ENCODE measurements at regions not wholly inside any gene's neighbourhood (a gene's known extent, or its start where the extent isn't known, plus 50 kb on each side); places are given as distances from the start of the nearest gene placed in this dataset.

DNA sequence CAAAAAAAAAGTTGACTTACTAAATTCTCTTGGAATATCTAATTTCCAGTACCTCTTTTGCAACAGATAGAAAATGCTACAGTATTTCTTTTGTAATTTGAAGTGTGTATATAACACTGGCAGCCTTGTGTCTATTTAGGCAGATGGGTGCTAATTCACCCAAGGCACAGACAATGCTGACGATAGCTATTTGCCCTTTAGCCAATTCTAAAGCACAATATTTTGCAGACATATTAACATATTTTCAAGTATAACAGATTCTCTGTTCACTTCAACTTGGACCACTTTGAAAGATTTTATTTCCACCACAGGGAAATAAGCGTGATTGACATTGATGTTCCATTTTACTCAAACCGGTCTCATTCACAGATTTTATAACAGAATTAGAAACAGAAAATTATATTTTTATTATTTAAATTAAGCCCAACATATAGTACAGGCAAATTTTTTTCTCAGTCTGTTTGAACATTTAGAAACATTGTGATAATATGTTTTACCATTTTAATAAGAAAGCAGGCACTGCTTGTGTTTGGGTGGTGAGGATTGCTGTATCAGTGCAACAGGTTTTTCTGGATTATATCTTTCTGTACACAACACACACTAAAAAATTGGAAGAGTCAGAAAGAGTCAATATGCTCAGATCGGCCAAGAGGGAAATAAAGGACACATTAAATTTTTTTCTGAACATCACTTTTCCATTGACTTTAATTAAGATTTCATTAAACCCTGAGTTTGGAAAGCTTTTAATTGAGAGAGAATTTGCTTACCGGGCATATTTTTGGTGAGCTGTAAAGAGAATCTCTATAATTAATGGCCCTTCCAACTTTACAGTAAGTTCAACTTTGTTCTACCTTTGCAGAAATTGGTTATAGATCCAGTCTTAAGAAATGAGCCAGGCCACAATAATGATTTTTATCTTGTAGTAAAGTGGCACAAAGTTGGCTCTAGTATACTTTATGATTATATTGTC lies 327.3 kb upstream of the NR2F2 start:
- no peak overlapping the region for H3K4me3 ChIP-seq (ENCODE audit: low read depth, low read length)
- H3K9ac ChIP-seq (ENCODE audit: low read depth, low read length): no peak overlapping the region
- H3K4me1 ChIP-seq (ENCODE audit: control insufficient read depth, insufficient read depth, low read length): no peaks in the 10 kb centered on the region
- no peaks in the 10 kb centered on the region for H3K36me3 ChIP-seq (ENCODE audit: control insufficient read depth, insufficient read depth, low read length)
- H3K9me3 ChIP-seq (ENCODE audit: control insufficient read depth, insufficient read depth, low read length): no peaks in the 10 kb centered on the region
- H3K27me3 ChIP-seq (ENCODE audit: control insufficient read depth, insufficient read depth, low read length): no peaks in the 10 kb centered on the region
- H3K27ac ChIP-seq (ENCODE audit: low read depth, low read length): no peak overlapping the region

GRCh38 chr15:96005906-96006305 lies 324.6 kb upstream of the NR2F2 start:
- Histone ChIP-seq H3K4me1 (ENCODE audit: control insufficient read depth, insufficient read depth, low read length) (no peaks in the 10 kb centered on the region), H3K9me3 (ENCODE audit: control insufficient read depth, insufficient read depth, low read length) (no peaks in the 10 kb centered on the region), H3K36me3 (ENCODE audit: control insufficient read depth, insufficient read depth, low read length) (no peaks in the 10 kb centered on the region), H3K9ac (ENCODE audit: low read depth, low read length) (no peak overlapping the region), H3K27ac (ENCODE audit: low read depth, low read length) (no peak overlapping the region), H3K27me3 (ENCODE audit: control insufficient read depth, insufficient read depth, low read length) (no peaks in the 10 kb centered on the region), H3K4me3 (ENCODE audit: low read depth, low read length) (no peak overlapping the region)

DNA sequence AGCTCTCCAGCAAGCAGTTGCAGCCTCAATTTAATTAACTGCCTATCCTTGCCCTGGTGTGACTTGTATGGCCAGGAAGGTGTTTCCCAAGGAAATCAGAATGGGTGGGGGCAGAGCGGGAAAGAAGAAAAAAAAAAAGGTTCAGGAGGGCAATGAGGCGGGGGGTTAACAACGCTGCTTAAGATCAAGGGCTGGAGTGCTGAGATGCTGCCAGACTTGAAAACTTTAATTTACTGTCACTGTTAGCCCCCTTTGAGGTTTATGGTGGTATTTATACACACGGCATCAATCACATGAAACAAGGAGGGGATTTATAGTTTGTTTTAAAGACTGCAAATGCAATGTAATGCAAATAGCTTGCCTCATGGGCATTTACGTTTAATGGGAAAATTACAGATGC lies 319.4 kb upstream of the NR2F2 start:
- Histone ChIP-seq H3K4me3 (ENCODE audit: low read depth, low read length) (no peak overlapping the region), H3K4me1 (ENCODE audit: control insufficient read depth, insufficient read depth, low read length) (no peaks in the 10 kb centered on the region), H3K9me3 (ENCODE audit: control insufficient read depth, insufficient read depth, low read length) (no peaks in the 10 kb centered on the region), H3K36me3 (ENCODE audit: control insufficient read depth, insufficient read depth, low read length) (no peaks in the 10 kb centered on the region), H3K27me3 (ENCODE audit: control insufficient read depth, insufficient read depth, low read length) (no peaks in the 10 kb centered on the region), H3K27ac (ENCODE audit: low read depth, low read length) (no peak overlapping the region), H3K9ac (ENCODE audit: low read depth, low read length) (no peak overlapping the region)

DNA sequence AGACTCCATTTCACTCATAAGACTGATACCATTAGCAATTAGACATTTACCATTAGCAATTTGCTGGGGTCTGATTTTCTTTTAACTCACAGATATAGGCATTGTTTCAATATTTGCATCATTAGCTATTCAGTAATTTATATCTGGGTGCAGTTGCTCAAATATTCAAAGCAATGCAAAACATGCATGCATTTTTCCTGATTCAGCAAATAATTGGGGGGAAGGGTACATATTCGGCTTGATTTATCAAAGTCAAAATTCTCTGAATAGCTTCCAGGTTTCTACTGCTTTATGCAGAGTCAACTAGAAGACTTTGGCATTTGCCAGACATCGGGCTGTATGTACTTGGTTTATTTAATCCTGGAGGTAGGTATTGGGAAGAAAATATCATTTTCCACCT lies 315.6 kb upstream of the NR2F2 start:
- Histone ChIP-seq H3K36me3 (ENCODE audit: control insufficient read depth, insufficient read depth, low read length) (no peaks in the 10 kb centered on the region), H3K9ac (ENCODE audit: low read depth, low read length) (no peak overlapping the region), H3K27me3 (ENCODE audit: control insufficient read depth, insufficient read depth, low read length) (no peaks in the 10 kb centered on the region), H3K4me1 (ENCODE audit: control insufficient read depth, insufficient read depth, low read length) (no peaks in the 10 kb centered on the region), H3K9me3 (ENCODE audit: control insufficient read depth, insufficient read depth, low read length) (no peaks in the 10 kb centered on the region), H3K27ac (ENCODE audit: low read depth, low read length) (no peak overlapping the region), H3K4me3 (ENCODE audit: low read depth, low read length) (no peak overlapping the region)

- Histone ChIP-seq H3K36me3 (ENCODE audit: control insufficient read depth, insufficient read depth, low read length) (no peaks in the 10 kb centered on the region), H3K4me3 (ENCODE audit: low read depth, low read length) (no peak overlapping the region), H3K27ac (ENCODE audit: low read depth, low read length) (no peak overlapping the region), H3K4me1 (ENCODE audit: control insufficient read depth, insufficient read depth, low read length) (no peaks in the 10 kb centered on the region), H3K27me3 (ENCODE audit: control insufficient read depth, insufficient read depth, low read length) (no peaks in the 10 kb centered on the region), H3K9ac (ENCODE audit: low read depth, low read length) (no peak overlapping the region), H3K9me3 (ENCODE audit: control insufficient read depth, insufficient read depth, low read length) (no peaks in the 10 kb centered on the region)
These were observed 311.4 kb upstream of the NR2F2 start for GRCh38 chr15:96019114-96019513.

DNA sequence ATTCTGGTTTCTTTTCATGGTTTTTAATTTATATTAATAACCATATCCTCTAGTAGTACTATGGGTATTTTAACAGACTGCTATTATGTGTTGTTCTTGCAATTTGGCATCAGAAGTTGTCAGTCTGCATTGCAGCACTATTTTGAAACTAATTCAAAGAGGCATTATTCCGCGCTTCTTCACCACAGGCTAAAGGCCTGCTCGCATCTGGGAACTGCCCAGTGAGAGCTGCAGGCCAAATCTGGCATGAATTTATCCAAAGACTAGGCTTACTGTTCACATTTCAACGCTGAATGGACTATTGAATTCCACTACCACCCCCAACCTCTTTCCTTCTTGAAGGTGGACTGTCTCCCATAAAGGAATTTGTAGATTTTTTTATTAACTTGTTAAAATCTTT lies 310.4 kb upstream of the NR2F2 start:
- Histone ChIP-seq H3K9ac (ENCODE audit: low read depth, low read length) (no peak overlapping the region), H3K4me1 (ENCODE audit: control insufficient read depth, insufficient read depth, low read length) (no peaks in the 10 kb centered on the region), H3K27ac (ENCODE audit: low read depth, low read length) (no peak overlapping the region), H3K36me3 (ENCODE audit: control insufficient read depth, insufficient read depth, low read length) (no peaks in the 10 kb centered on the region), H3K9me3 (ENCODE audit: control insufficient read depth, insufficient read depth, low read length) (no peaks in the 10 kb centered on the region), H3K27me3 (ENCODE audit: control insufficient read depth, insufficient read depth, low read length) (no peaks in the 10 kb centered on the region), H3K4me3 (ENCODE audit: low read depth, low read length) (no peak overlapping the region)

GRCh38 chr15:96020797-96021196 lies 309.7 kb upstream of the NR2F2 start:
- H3K4me3 ChIP-seq (ENCODE audit: low read depth, low read length): no peak overlapping the region

DNA sequence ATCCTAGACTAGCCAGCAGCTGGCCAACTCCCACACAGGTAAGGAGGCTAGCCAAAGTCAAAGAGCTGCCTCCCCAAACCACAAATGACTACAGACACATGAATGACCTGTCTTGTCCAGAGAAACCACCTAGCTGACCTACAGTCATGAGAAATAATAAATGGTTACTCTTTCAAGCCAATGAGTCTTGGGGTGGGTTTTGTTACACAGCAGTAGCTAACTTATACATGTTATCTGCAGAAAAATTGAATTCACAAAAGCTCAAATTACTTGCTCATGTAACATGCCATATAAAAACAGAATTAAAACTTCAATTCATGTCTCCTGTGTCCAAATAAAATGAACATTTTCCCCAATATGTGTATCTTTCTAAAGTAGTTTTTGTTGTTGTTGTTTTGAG lies 307.4 kb upstream of the NR2F2 start:
- Histone ChIP-seq H3K27ac (ENCODE audit: low read depth, low read length) (no peak overlapping the region), H3K4me3 (ENCODE audit: low read depth, low read length) (no peak overlapping the region)

More at GRCh38 chr15:96020797-96021196, 309.7 kb upstream of the NR2F2 start:
- Histone ChIP-seq H3K9me3 (ENCODE audit: control insufficient read depth, insufficient read depth, low read length) (no peaks in the 10 kb centered on the region), H3K27ac (ENCODE audit: low read depth, low read length) (no peak overlapping the region), H3K9ac (ENCODE audit: low read depth, low read length) (no peak overlapping the region), H3K4me1 (ENCODE audit: control insufficient read depth, insufficient read depth, low read length) (no peaks in the 10 kb centered on the region), H3K27me3 (ENCODE audit: control insufficient read depth, insufficient read depth, low read length) (no peaks in the 10 kb centered on the region), H3K36me3 (ENCODE audit: control insufficient read depth, insufficient read depth, low read length) (no peaks in the 10 kb centered on the region)

GRCh38 chr15:96027501-96027900 lies 303.0 kb upstream of the NR2F2 start:
- H3K36me3 ChIP-seq (ENCODE audit: control insufficient read depth, insufficient read depth, low read length): no peaks in the 10 kb centered on the region
- no peak overlapping the region for H3K27ac ChIP-seq (ENCODE audit: low read depth, low read length)
- H3K9me3 ChIP-seq (ENCODE audit: control insufficient read depth, insufficient read depth, low read length): no peaks in the 10 kb centered on the region
- no peaks in the 10 kb centered on the region for H3K27me3 ChIP-seq (ENCODE audit: control insufficient read depth, insufficient read depth, low read length)
- H3K4me1 ChIP-seq (ENCODE audit: control insufficient read depth, insufficient read depth, low read length): no peaks in the 10 kb centered on the region
- no peak overlapping the region for H3K4me3 ChIP-seq (ENCODE audit: low read depth, low read length)
- H3K9ac ChIP-seq (ENCODE audit: low read depth, low read length): no peak overlapping the region

More for the DNA sequence above, 307.4 kb upstream of the NR2F2 start:
- H3K36me3 ChIP-seq (ENCODE audit: control insufficient read depth, insufficient read depth, low read length): no peaks in the 10 kb centered on the region
- no peaks in the 10 kb centered on the region for H3K27me3 ChIP-seq (ENCODE audit: control insufficient read depth, insufficient read depth, low read length)
- no peak overlapping the region for H3K9ac ChIP-seq (ENCODE audit: low read depth, low read length)
- H3K4me1 ChIP-seq (ENCODE audit: control insufficient read depth, insufficient read depth, low read length): no peaks in the 10 kb centered on the region
- no peaks in the 10 kb centered on the region for H3K9me3 ChIP-seq (ENCODE audit: control insufficient read depth, insufficient read depth, low read length)

GRCh38 chr15:96028620-96029019 lies 301.9 kb upstream of the NR2F2 start:
- no peaks in the 10 kb centered on the region for H3K4me1 ChIP-seq (ENCODE audit: control insufficient read depth, insufficient read depth, low read length)

GRCh38 chr15:96029172-96029571 lies 301.3 kb upstream of the NR2F2 start:
- no peak overlapping the region for H3K27ac ChIP-seq (ENCODE audit: low read depth, low read length)

More at GRCh38 chr15:96028620-96029019, 301.9 kb upstream of the NR2F2 start:
- H3K9ac ChIP-seq (ENCODE audit: low read depth, low read length): no peak overlapping the region
- H3K9me3 ChIP-seq (ENCODE audit: control insufficient read depth, insufficient read depth, low read length): no peaks in the 10 kb centered on the region
- no peaks in the 10 kb centered on the region for H3K36me3 ChIP-seq (ENCODE audit: control insufficient read depth, insufficient read depth, low read length)
- H3K27me3 ChIP-seq (ENCODE audit: control insufficient read depth, insufficient read depth, low read length): no peaks in the 10 kb centered on the region
- no peak overlapping the region for H3K27ac ChIP-seq (ENCODE audit: low read depth, low read length)
- H3K4me3 ChIP-seq (ENCODE audit: low read depth, low read length): no peak overlapping the region

More at GRCh38 chr15:96029172-96029571, 301.3 kb upstream of the NR2F2 start:
- Histone ChIP-seq H3K4me1 (ENCODE audit: control insufficient read depth, insufficient read depth, low read length) (no peaks in the 10 kb centered on the region), H3K4me3 (ENCODE audit: low read depth, low read length) (no peak overlapping the region), H3K9ac (ENCODE audit: low read depth, low read length) (no peak overlapping the region), H3K9me3 (ENCODE audit: control insufficient read depth, insufficient read depth, low read length) (no peaks in the 10 kb centered on the region), H3K27me3 (ENCODE audit: control insufficient read depth, insufficient read depth, low read length) (no peaks in the 10 kb centered on the region), H3K36me3 (ENCODE audit: control insufficient read depth, insufficient read depth, low read length) (no peaks in the 10 kb centered on the region)
